H9 (cell line): ENCODE measurements at regions not wholly inside any gene's neighbourhood (a gene's known extent, or its start where the extent isn't known, plus 50 kb on each side); places are given as distances from the start of the nearest gene placed in this dataset.
"Not testable (repeated sequence)": the region's sequence is repeated elsewhere in the genome, so short reads cannot be mapped to it uniquely, and the experiment has no call there.

ENCODE experiments used
- DNase-seq: peaks from one replicate; pipeline ENCODE4 v3.0.0-alpha.2; 2017
- H2AFZ ChIP-seq: one replicate; pipeline ENCODE4 v1.6.1; 2013; ENCODE audit warnings: mild to moderate bottlenecking, low read length, control low read depth, moderate library complexity
- H2AK5ac ChIP-seq: 2 replicates; pipeline ENCODE4 v1.6.1; 2013; ENCODE audit warnings: low read length, control low read depth, mixed read lengths; ENCODE audit not compliant: insufficient read length
- H2BK120ac ChIP-seq: one replicate; pipeline ENCODE4 v1.6.1; 2013; ENCODE audit warnings: low read depth, mild to moderate bottlenecking, low read length, control low read depth, inconsistent platforms; ENCODE audit not compliant: poor library complexity, severe bottlenecking
- H2BK12ac ChIP-seq: 2 replicates; pipeline ENCODE4 v1.6.1; 2013; ENCODE audit warnings: low read length, control low read depth, mixed read lengths, low read depth; ENCODE audit not compliant: insufficient read length
- H2BK15ac ChIP-seq: 2 replicates; pipeline ENCODE4 v1.6.1; 2013; ENCODE audit warnings: low read depth, low read length, control low read depth
- H2BK20ac ChIP-seq: one replicate; pipeline ENCODE4 v1.6.1; 2013; ENCODE audit warnings: low read depth, mild to moderate bottlenecking, low read length, control low read depth, inconsistent platforms; ENCODE audit not compliant: poor library complexity, severe bottlenecking
- H2BK5ac ChIP-seq: 2 replicates; pipeline ENCODE4 v1.6.1; 2013; ENCODE audit warnings: low read length, control low read depth, mixed read lengths; ENCODE audit not compliant: insufficient read length
- H3K14ac ChIP-seq: 2 replicates; pipeline ENCODE4 v1.6.1; 2013; ENCODE audit warnings: low read length, control low read depth; ENCODE audit not compliant: insufficient read depth
- H3K18ac ChIP-seq: 2 replicates; pipeline ENCODE4 v1.6.1; 2013; ENCODE audit warnings: low read depth, mild to moderate bottlenecking, mixed read lengths, low read length, control low read depth; ENCODE audit not compliant: insufficient read length
- H3K23ac ChIP-seq: 2 replicates; pipeline ENCODE4 v1.6.1; 2013; ENCODE audit warnings: low read length, control low read depth, mixed read lengths, low read depth; ENCODE audit not compliant: insufficient read length
- H3K23me2 ChIP-seq: 2 replicates; pipeline ENCODE4 v1.6.1; 2013; ENCODE audit warnings: low read depth, mild to moderate bottlenecking, mixed read lengths, low read length, control low read depth; ENCODE audit not compliant: insufficient read length, poor library complexity, severe bottlenecking
- H3K27ac ChIP-seq: 2 replicates; pipeline ENCODE4 v1.5.1; 2013; ENCODE audit warnings: low read length, control low read depth, mixed read lengths, low read depth; ENCODE audit not compliant: insufficient read length
- H3K27me3 ChIP-seq: 2 replicates; pipeline ENCODE4 v1.6.1; 2013; ENCODE audit warnings: low read length, control low read depth, inconsistent platforms; ENCODE audit not compliant: insufficient read depth
- H3K4ac ChIP-seq: 2 replicates; pipeline ENCODE4 v1.6.1; 2013; ENCODE audit warnings: low read depth, mild to moderate bottlenecking, control low read depth, inconsistent platforms, low read length, moderate library complexity
- H3K4me1 ChIP-seq: 2 replicates; pipeline ENCODE4 v1.6.1; 2013; ENCODE audit warnings: low read length, control low read depth, inconsistent platforms; ENCODE audit not compliant: insufficient read depth
- H3K4me2 ChIP-seq: 2 replicates; pipeline ENCODE4 v1.6.1; 2013; ENCODE audit warnings: low read length, control low read depth, mixed read lengths; ENCODE audit not compliant: insufficient read length, insufficient read depth
- H3K56ac ChIP-seq: 2 replicates; pipeline ENCODE4 v1.6.1; 2013; ENCODE audit warnings: low read depth, mild to moderate bottlenecking, mixed read lengths, low read length, control low read depth; ENCODE audit not compliant: insufficient read length
- H3K79me1 ChIP-seq: 2 replicates; pipeline ENCODE4 v1.6.1; 2013; ENCODE audit warnings: low read depth, mild to moderate bottlenecking, moderate library complexity, low read length, control low read depth, inconsistent platforms; ENCODE audit not compliant: insufficient read depth, poor library complexity, severe bottlenecking
- H3K79me2 ChIP-seq: 2 replicates; pipeline ENCODE4 v1.6.1; 2013; ENCODE audit warnings: low read length, control low read depth, inconsistent platforms; ENCODE audit not compliant: insufficient read depth
- H3K9ac ChIP-seq: 2 replicates; pipeline ENCODE4 v1.6.1; 2013; ENCODE audit warnings: low read length, control low read depth, mixed read lengths; ENCODE audit not compliant: insufficient read length; ENCODE audit errors: extremely low read depth
- H3K9me3 ChIP-seq: one replicate; pipeline ENCODE4 v1.6.1; 2013; ENCODE audit warnings: low read depth, low read length, inconsistent platforms; ENCODE audit not compliant: control insufficient read depth
- H3T11ph ChIP-seq: one replicate; pipeline ENCODE4 v1.6.1; 2013; ENCODE audit warnings: mild to moderate bottlenecking, low read length, control low read depth, inconsistent platforms
- H4K20me1 ChIP-seq: one replicate; pipeline ENCODE4 v1.6.1; 2013; ENCODE audit not compliant: control insufficient read depth, insufficient read length, insufficient read depth
- H4K5ac ChIP-seq: 2 replicates; pipeline ENCODE4 v1.6.1; 2013; ENCODE audit warnings: low read depth, mild to moderate bottlenecking, mixed read lengths, low read length, control low read depth; ENCODE audit not compliant: insufficient read length
- H4K8ac ChIP-seq: replicated peaks from 2 replicates; pipeline ENCODE4 v1.6.1; 2013; ENCODE audit warnings: low read length, control low read depth, mixed read lengths, low read depth; ENCODE audit not compliant: insufficient read length
- H4K91ac ChIP-seq: 2 replicates; pipeline ENCODE4 v1.6.1; 2013; ENCODE audit warnings: low read depth, mild to moderate bottlenecking, moderate library complexity, mixed read lengths, low read length, control low read depth; ENCODE audit not compliant: insufficient read length
- H3K27ac Mint-ChIP-seq, 3 experiments: 2 replicates in 2 of 3; 3 replicates in 1 of 3; pipeline ENCODE4 v1.8.0; 2020 to 2021; ENCODE audit warnings: mixed read lengths in 3 of 3, mild to moderate bottlenecking in 1 of 3, moderate library complexity in 1 of 3
- H3K27me3 Mint-ChIP-seq: 2 replicates; pipeline ENCODE4 v1.8.0; 2021; ENCODE audit warnings: low read depth, mild to moderate bottlenecking, moderate library complexity, mixed read lengths
- H3K36me3 Mint-ChIP-seq, 3 experiments: 2 replicates in 2 of 3; 3 replicates in 1 of 3; pipeline ENCODE4 v1.8.0; 2020 to 2021; ENCODE audit warnings: low read depth in 3 of 3, mixed read lengths in 3 of 3; ENCODE audit not compliant: insufficient read depth in 1 of 3
- H3K4me1 Mint-ChIP-seq, 2 experiments: 2 replicates each; pipeline ENCODE4 v1.8.0; 2020; ENCODE audit warnings: mixed read lengths in 2 of 2
- H3K4me3 Mint-ChIP-seq, 2 experiments: 2 replicates in 1 of 2; 3 replicates in 1 of 2; pipeline ENCODE4 v1.8.0; 2020 to 2021; ENCODE audit warnings: mild to moderate bottlenecking in 2 of 2, mixed read lengths in 2 of 2, moderate library complexity in 1 of 2
- H3K9me3 Mint-ChIP-seq, 2 experiments: 2 replicates in 1 of 2; 3 replicates in 1 of 2; pipeline ENCODE4 v1.8.0; 2020; ENCODE audit warnings: mild to moderate bottlenecking in 2 of 2, mixed read lengths in 2 of 2, moderate library complexity in 1 of 2
- WGBS: extraction: QIAGEN DNeasy Blood & Tissue Kit; methylation state at CpG from one replicate; pipeline ENCODE4 v1.1.7; 2013; ENCODE audit warnings: missing lambda C conversion rate, low lambda C conversion rate, mixed read lengths; ENCODE audit not compliant: insufficient read length; ENCODE audit errors: extremely low coverage; 5-methylcytosine and 5-hydroxymethylcytosine counted together

- not testable (repeated sequence) for H3T11ph ChIP-seq, H3K79me2 ChIP-seq, H2BK20ac ChIP-seq, H3K27me3 ChIP-seq, H2BK15ac ChIP-seq, H4K91ac ChIP-seq, H3K4ac ChIP-seq, H2AFZ ChIP-seq, H4K5ac ChIP-seq, H3K18ac ChIP-seq, H2AK5ac ChIP-seq, H3K27ac Mint-ChIP-seq, DNase-seq, H3K9me3 Mint-ChIP-seq, H4K8ac ChIP-seq, H3K23me2 ChIP-seq, H2BK120ac ChIP-seq, H3K14ac ChIP-seq, H3K4me2 ChIP-seq, H3K9ac ChIP-seq, H3K23ac ChIP-seq, H3K27me3 Mint-ChIP-seq, H3K4me1 ChIP-seq, H3K56ac ChIP-seq, H2BK5ac ChIP-seq, H3K4me3 Mint-ChIP-seq, H3K36me3 Mint-ChIP-seq, H3K9me3 ChIP-seq, H2BK12ac ChIP-seq, H4K20me1 ChIP-seq, H3K79me1 ChIP-seq
- no CpG with 5 or more reads among the region's 4 CpGs for WGBS
- peak overlapping the region; percentile 57 for H3K27ac ChIP-seq
- peaks cover 19 to 20% of the 10 kb centered on the region in 2 experiments for H3K4me1 Mint-ChIP-seq
Measured at GRCh38 chr2:87497700-87498099, 250.2 kb upstream of the PLGLB2 start.

DNA sequence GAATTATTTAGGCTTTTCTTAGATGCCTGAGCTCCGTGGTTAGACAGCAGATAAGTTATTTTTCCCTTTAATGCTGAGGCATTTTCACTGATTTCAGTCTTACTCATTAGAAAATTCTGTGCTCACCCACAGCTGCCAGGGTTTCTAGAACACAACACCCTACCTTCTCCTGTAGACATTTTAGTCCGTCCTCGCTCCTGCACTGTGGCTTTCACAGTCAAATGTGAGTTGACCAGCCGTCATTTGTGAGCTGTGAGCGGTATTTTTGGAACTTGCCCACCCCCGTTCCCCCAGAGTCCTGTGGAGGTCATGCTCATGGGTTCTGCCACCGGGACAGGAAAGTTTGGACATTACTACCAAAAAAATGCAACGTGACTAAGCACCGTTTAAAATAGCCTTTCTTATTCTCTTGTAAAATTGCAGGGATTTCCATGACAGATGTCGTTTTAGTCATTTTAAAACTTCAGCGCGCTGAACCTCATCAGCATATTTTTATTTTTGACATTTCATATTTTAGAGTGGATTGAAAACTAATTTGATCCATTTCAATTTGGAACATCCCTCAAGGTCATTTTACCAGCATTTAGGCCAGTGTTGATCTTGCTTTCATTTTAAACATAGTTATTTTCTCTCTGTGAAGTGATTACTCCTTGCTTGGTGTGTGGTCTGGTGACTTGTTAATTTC lies 249.6 kb upstream of the PLGLB2 start:
- not testable (repeated sequence) for H3T11ph ChIP-seq, H2AK5ac ChIP-seq, H3K14ac ChIP-seq, H4K5ac ChIP-seq, H4K91ac ChIP-seq, H3K9me3 Mint-ChIP-seq, H3K23me2 ChIP-seq, H3K4ac ChIP-seq, H2BK20ac ChIP-seq, DNase-seq, H3K56ac ChIP-seq, H3K4me3 Mint-ChIP-seq, H3K79me2 ChIP-seq, H3K9ac ChIP-seq, H3K27me3 ChIP-seq, H4K20me1 ChIP-seq, H2BK12ac ChIP-seq, H3K79me1 ChIP-seq, H2BK5ac ChIP-seq, H3K18ac ChIP-seq, H3K27ac ChIP-seq, H3K27me3 Mint-ChIP-seq, H3K4me2 ChIP-seq, H3K4me1 ChIP-seq, H2AFZ ChIP-seq, H2BK15ac ChIP-seq, H3K9me3 ChIP-seq, H4K8ac ChIP-seq, H3K36me3 Mint-ChIP-seq, H3K23ac ChIP-seq, H2BK120ac ChIP-seq
- WGBS, result no CpG with 5 or more reads among the region's 12 CpGs
- Mint-ChIP-seq H3K27ac (peak overlapping the region in 1 of 3 experiments; percentile 85; a peak in 2 of 7 replicates), H3K4me1 (peaks cover 19 to 20% of the 10 kb centered on the region in 2 experiments)
